Kidney tubule cell (primary cell): ENCODE measurements at regions not wholly inside any gene's neighbourhood (a gene's known extent, or its start where the extent isn't known, plus 50 kb on each side); places are given as distances from the start of the nearest gene placed in this dataset.
A peak's percentile ranks its signal among the peaks of the same experiment; 100 is the strongest.
"Not testable (repeated sequence)": the region's sequence is repeated elsewhere in the genome, so short reads cannot be mapped to it uniquely, and the experiment has no call there.

Source experiments
- DNase-seq: peaks from one replicate; pipeline ENCODE4 v3.0.0-alpha.2; 2018; ENCODE audit warnings: low spot score

DNA sequence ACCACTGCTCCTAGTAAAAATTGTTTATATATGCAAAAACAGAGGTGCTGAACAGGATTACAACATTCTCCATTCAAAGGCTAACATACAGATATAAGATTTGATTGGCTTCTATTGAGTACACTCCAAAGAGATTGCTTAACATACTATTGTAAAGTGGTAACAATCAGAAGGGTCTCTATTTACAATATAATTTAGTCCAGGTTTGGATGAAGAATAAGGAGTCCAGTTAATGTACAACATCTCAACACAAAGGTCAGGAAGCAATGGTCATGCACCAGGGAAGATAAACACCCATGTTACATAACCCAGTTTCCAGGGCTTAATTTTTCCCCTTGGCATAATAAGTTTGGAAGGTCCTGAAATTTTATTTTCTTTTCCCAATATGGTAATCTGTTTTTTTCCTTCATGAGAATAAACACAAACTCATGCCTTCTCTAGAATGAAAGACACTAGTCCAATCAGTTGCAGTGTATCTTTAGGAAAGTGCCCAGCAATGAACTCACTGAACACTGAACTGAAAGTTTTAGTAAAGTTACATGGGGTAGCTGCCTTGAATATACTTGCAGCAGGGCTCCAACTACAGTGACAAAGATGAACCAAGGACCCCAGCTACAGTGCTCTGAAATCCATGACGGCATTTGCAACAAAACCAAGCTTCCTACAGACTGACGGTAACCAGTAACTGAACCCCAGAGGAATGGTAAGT lies 255.3 kb upstream of the GJE1 start:
- DNase-seq, result no peak

DNA sequence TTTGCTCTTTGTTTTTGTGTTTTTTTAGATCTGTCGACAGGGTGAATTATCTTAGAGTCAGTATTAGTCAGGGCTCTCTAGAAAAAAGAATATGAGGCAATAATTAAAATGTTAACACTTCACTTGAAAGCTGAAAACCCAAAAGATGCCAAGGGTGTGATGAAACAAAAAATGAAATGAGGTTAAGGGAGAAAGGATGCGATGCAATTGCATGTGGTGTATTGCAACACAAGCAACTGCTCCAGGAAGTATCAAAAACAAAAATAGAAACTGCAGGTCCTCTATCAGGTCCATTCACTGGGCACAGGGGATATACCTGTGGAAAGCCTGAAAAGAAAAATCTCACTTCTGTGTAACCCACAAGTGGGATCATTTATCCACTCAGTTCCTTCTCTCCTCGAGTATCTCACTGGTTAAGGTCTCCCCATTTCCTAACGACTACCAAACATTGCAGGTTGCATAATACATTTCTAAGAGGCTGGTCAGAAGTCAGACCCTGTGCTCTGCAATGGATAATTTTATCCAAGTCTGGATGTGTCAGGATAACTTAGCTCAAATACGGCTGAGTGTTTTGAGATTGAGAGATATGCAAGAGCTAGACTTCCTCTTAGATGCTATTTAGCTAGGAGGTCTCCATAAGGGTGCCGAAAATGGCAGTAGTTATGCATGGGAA lies 257.7 kb upstream of the GJE1 start:
- DNase-seq, result peak; percentile 14

- DNase-seq, result not testable (repeated sequence)
Measured at GRCh38 chr6:141869509-141869908, 263.2 kb upstream of the GJE1 start.

DNA sequence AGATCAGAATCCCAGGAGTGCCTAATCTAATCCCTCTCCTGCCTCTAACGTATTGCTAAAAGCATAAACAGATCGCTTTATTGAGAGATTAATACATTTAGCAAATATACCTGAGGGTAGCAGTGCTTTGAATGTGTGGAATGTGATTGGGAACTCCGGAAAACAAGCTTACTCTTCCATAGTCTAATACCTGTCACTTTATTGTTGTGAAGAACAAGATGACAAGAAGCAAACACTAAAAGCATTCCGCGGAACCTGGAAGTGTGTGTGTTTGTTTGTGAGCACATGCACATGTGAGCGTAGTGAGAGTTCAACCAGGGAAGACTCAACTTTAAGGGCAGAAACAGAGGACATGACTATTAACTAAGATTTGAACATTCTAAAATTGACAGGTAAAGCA lies 265.0 kb upstream of the GJE1 start:
- no peak for DNase-seq

DNA sequence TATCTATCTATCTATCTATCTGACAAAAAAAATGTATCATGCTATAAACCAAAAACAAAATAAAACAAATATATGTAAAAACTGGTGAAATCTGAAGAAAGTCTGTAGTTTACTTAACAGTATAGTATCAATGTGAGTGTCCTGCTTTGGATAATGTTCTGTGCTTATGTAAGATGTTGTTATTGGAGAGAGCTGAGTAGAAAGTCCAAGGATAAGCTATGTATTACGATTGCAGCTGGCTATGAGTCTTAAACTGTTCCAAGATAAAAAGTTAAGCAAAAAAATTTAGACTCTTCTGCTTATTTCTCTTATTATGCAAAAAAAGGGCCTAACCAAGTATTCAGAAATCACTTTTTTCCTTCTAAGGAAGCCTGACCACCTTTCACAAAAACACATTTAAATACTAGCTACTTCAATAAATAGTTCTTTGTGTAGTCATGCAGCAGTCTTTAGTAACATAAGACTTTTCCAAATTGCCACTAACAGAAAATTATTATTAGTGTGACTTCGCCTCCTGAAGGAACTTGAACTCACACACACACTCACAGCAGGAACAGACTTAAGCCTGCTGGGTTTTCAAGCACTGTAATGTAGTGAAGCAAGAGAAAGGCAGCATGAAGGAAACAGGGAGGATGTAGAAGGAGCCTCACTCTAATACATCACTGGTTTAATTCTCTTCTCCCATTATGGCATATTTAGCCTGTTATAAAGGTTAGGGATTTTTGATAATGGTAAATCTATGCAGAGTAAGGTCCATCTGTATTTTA lies 265.8 kb upstream of the GJE1 start:
- DNase-seq, result no peak

GRCh38 chr6:141851063-141851462 lies 281.7 kb upstream of the GJE1 start:
- DNase-seq, result no peak

- DNase-seq, result peak; percentile 77
Measured at GRCh38 chr6:141848029-141848890, 284.5 kb upstream of the GJE1 start.

DNA sequence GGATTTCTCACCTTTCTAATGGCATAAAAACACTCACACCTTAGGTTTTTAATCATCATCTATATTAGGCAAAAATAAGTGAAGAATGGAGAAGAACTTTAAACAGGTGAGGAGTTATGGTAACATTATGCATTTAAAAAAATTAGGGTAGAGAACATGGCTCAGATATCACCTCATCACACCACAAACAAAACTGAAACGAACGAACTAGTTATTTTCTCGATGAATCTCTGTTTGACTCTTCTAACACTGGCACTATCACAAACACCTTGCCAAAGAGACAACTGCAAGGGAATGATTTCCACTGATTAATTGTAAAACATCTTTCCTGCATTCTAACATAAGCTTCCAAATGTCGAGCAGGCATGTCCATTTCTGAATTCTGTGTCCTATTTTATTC lies 286.1 kb upstream of the GJE1 start:
- DNase-seq, result no peak

DNA sequence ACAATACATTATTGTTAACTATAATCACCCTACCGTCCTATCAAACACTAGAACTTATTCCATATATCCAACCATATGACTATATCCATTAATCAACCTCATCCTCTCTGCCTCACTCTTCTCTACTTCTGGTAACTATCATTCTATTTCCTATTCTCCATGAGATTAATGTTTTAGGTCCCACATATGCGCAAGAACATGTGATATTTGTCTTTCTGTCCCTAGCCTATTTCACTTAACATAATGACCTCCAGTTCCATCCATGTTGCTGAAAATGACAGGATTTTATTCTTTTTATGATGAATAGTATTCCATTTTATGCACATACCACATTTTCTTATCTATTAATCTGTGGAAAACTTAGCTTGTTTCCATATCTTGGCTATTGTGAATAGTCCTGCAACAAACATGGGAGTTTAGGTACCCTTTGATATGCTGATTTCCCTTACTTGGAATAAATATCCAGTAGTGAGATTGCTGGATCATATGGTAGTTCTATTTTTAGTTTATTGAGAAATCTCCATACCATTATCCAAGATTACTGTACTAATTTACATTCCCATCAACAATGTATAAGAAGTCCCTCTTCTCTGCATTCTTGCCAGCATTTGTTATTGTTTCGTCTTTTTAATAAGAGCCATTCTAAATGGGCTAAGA lies 289.4 kb upstream of the GJE1 start:
- no peak for DNase-seq

DNA sequence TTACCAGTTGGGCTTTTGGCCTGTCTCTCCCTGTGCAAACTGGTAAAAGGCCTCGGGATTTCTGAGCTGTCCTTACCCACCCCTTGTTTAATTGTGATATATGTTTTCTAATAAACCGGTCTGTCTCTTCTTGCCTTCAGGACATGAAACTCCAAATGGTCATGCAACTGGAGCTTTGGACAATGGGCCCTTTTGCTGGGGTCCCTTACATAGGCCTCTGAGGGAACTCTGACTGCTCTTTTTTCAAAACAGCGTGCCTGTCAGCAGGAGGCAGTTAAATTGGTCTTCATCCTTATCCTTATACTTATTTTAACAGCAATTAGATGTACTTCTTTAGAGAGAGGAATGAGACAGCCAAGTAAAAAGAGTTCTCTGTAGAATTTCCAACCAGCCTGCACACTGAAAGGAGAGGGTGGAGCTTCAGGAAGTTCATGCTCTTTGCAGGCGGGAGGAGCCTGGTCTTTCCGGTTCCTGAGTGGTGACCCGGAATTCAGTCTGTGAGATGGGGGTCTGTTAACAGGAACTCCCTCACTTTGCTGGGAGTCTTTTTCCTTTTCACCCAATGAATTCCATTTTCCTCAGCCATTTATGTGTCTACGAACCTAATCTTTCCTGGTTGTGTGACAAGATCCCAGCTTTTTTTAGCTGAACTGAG lies 299.6 kb upstream of the GJE1 start:
- no peak for DNase-seq

DNA sequence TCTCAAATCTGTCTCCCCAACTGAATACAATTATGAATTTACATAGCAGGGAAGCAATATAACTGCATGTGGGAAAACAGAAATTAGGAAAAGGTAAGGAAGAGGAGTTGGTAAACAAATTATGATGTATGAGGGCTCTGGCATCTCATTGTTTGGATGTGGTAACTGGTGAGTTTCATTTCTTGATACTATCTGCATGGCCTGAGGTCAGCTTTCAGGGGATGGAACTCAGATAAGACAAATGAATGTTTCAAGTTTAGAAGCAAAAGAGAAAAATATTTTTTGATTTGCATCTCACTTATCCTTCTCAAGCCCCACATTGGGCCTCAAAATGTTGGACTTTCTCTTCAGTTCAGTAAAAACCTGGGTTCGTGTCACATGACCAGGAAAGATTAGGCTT lies 302.2 kb upstream of the GJE1 start:
- no peak for DNase-seq

- no peak for DNase-seq
Measured at GRCh38 chr6:141829566-141830360, 303.0 kb upstream of the GJE1 start.

DNA sequence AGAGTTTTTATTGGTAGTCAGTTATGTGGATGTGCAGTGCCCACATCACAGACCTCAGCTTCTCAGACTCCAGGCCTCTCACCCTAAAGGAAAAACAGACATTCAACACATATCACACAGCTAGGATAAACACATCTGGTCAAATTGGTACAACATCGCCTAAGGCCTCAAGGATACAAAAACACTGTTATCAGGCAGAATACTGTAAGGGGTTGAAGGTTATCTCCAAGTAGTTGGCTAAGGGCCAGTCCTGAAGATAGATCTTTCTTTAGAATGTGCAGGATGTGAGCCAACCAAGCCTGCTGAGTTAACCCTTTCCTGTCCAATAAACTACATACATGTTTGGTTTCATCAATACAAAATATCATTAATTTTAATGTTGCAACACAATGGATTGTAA lies 308.4 kb upstream of the GJE1 start:
- no peak for DNase-seq

GRCh38 chr6:141815039-141815438 lies 317.7 kb upstream of the GJE1 start:
- not testable (repeated sequence) for DNase-seq

DNA sequence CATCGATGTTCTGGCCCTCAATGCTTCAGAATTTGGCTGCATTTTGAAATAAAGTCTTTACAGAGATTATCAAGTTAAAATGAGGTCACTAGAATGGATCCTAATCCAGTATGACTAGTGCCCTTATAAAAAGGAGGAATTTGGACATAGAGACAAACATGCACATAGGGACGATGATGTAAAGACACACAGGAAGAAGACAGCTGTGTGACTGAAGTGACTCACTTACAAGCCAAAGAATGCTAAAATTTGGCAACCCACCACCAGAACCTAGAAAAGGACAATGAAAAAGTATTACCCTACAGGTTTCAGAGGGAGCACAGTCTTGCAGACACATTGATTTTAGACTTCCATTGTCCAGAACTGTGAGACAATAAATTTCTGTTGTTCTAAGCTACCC lies 322.8 kb upstream of the GJE1 start:
- DNase-seq, result no peak

GRCh38 chr6:141808662-141809061 lies 324.1 kb upstream of the GJE1 start:
- peak; percentile 27 for DNase-seq

DNA sequence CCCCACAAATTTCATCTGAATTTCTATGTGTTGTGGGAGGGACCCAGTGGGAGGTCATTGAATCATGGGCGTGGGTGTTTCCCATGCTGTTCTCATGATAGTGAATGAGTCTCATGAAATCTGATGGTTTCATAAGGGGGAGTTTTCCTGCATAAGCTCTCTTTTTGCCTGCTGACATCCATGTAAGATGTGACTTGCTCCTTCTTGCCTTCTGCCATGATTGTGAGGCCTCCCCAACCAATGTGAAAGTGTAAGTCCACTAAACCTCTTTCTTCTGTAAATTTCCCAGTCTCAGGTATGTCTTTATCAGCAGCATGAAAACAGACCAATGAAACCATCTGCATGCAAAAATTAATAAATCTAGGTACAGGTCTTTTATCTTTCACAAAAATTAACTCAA lies 331.8 kb upstream of the GJE1 start:
- DNase-seq, result not testable (repeated sequence)

GRCh38 chr6:141790921-141791320 lies 341.8 kb upstream of the GJE1 start:
- no peak for DNase-seq

GRCh38 chr6:141788096-141788495 lies 344.6 kb upstream of the GJE1 start:
- DNase-seq, result no peak

DNA sequence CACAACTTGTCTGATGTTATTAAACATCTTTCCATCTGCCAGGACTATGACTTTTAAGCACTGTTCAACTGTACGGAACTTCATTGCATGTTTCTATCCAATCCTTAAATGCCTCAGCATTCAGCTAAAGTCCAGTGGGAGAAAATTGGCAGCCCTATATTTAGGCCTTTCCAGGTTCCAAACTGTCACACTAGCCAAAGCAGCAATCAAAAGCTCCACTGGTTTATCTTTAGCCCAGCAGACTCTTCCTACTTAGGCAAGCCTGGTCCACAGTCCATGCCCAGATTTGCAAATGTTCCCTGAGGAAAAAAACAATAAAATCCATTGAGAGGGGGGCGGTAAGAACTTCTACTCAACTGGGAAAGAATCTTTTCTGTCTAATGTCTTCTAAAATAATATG lies 349.1 kb upstream of the GJE1 start:
- no peak for DNase-seq
